NCI-H1694 (cell line): ENCODE measurements at regions not wholly inside any gene's neighbourhood (a gene's known extent, or its start where the extent isn't known, plus 50 kb on each side); places are given as distances from the start of the nearest gene placed in this dataset.

Experiments
- DNase-seq: peaks from one replicate; lab custom pipeline; 2025; lab: John Stamatoyannopoulos, UW

- no peak for DNase-seq
Observed at GRCh38 chr2:240320204-240320993, 115.1 kb upstream of the GPC1 start.

DNA sequence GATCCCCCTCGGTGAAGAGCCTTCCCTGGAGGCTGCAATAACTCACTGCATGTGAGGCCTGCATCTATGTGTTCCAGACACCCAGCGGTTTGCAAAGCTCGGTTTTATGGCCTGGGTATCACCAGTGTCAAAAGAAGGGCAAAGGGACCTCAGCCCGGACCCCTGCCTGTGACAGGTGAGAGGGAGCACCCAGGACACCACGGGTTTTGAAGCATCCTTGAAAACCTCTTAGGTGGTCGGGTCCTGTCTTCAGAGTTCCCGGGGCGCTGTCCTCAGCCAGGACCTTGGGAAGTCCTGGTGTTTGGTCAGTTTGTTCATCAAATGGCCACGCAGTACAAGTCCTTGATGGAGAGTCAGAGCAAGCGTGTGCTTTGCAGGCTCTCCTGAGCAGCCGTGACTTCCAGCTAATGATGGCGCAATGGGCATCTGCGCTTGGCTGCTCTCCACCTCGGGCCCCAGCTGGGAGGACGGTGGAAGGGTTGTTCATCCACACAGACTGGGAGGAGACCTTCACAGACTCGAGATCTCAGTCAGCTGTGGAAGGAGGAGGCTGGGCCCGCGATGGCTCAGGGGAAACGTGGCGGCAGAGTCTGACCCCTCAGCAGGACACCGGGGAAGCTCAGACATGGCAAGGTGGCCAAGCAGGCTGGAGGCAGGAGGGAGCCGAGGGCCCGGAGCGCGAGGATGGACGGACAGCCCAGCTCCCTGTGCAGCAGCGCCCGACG, 113.1 kb upstream of the GPC1 start:
- no peak for DNase-seq

GRCh38 chr2:240322991-240323390, 112.5 kb upstream of the GPC1 start:
- DNase-seq = no peak

GRCh38 chr2:240323601-240324291, 111.7 kb upstream of the GPC1 start:
- DNase-seq = no peak

- DNase-seq = peak; percentile 23
Observed at GRCh38 chr2:240324312-240325015, 111.0 kb upstream of the GPC1 start.

DNA sequence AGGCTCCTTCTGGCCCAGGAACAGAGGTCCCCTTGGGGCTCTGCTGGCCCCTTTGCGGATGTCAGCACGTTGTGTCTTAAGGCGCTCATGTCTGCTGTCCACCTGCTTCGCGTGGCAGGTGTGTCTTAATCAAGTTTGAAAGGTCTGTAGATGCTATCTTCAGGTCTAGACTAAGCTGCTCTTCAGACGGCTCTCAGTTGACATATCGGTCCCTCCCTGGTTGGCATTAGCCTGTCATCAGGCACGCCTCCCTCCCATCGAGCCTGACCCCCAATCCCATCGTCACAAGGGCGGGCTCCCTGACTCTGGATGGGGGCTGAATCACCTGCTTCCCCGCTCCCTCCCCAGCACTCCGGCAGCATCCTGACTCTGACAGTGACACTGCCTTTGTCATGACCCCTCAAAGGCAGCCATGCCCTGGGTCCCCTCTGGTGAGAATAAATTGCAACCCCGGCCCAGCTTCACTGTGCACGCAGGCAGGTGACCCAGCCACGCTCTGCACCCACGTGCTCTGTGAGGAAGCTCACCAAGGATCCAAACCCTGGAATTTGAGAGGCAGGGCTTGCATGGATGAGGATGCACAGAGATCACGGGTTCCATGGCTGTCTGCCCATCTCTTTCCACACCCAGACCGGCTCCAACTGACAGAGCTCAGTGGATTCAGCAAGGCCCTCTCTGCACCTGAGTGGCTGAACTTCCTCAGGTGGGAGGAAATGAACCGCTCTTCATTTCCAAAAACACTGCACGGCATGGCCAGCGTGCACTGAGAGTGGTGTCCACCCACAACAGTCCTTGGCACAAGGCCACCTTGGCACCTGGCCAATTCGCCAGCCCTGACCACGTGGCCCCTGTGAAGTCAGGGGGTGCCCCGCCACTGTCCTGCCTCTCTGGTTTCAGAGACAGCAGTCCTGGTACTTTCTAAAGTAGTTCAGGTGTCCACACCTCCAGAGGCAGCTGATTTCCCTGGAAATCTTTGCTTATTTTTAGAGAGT, 110.2 kb upstream of the GPC1 start:
- DNase-seq = no peak

- no peak for DNase-seq
Observed at GRCh38 chr2:240326246-240326645, 109.2 kb upstream of the GPC1 start.

GRCh38 chr2:240326886-240327285, 108.6 kb upstream of the GPC1 start:
- DNase-seq = no peak

DNA sequence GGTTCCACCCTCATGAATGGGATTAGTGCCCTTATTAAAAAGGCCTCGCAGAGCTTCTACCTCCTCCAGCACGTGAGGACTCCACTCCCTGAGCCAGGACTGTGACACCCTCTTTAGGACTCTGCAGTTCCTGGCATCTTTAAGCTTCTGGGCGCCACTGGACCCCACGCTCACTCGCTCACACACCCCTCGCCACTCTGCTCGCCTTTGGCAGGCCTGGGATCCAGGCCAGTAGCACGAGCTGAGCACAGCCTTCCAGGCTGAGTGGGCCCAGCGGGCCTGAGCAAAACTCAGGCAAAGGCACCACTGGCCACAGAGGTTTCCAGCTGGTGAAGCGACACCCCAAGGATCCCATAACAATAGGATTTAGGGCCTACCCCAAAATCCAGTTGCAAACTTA, 107.9 kb upstream of the GPC1 start:
- DNase-seq = no peak

GRCh38 chr2:240328526-240328925, 106.9 kb upstream of the GPC1 start:
- DNase-seq = no peak

GRCh38 chr2:240329116-240329665, 106.3 kb upstream of the GPC1 start:
- no peak for DNase-seq

DNA sequence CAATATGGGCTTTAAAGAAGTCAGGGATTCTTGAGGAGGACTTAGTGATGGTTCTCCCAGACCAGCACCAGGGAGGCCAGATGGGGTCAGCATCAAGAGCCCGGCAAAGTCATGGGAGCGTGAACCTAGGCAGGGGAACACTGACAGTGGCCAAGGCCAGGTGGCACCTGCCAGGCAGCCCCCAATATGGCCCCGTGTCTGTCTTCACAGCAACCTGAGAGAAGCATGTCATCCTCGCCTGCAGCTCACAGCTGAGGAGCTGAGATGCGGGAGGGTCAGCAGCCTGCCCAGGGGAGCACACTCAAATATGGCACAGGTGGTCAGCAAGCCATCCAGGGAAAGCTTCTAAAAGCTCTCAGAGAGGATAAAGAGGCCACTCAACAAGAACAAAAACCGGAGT, 105.7 kb upstream of the GPC1 start:
- DNase-seq = no peak

GRCh38 chr2:240333985-240334384, 101.5 kb upstream of the GPC1 start:
- no peak for DNase-seq

DNA sequence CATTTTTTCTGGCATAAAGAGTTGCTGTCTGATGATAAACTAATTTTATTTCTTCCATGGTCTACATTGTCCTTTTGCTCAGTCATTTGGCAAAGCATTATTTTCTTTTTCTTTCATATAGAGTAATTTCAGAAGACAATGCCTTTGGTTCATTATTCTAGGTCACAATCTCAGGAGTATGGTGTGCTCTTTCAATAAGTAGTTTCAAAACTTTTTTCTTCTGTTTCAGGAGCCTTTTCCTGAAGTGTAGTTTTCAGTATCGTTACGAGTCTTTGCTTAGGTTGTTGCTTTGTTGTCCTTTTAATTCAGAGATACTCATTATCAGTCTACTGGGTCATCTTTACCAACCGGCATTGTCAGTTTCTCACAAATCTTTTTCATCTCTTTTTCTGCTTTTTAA, 100.4 kb upstream of the GPC1 start:
- DNase-seq = no peak

DNA sequence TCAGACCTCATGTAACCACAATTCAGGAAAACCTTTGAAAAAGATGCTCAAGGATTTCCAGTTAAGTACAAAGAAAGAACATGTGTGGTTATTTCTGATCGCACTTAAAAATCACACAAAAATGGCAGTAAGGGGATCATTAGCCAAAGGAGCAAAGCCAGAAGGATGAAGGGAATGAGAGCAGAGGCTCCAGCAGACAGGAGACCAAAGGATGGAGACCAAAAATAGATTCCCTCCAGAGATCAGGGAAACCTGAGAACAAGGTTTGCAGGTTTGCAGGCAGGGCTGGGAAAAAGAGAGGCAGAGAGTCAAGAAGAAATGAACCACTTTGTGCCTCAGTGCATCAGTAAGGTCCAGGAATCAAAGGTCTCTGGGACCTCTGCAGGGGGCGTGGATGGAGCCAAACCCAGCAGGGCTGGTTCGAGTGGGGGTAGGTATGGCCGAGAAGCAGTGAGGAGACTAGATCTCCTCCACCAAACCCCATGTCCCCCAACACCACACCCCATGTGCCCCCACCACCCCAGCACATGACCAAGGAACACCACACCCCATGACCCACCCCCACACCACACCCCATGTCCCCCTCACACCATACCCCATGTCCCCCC, 98.5 kb upstream of the GPC1 start:
- DNase-seq = no peak

GRCh38 chr2:240338274-240338673, 97.2 kb upstream of the GPC1 start:
- no peak for DNase-seq

- DNase-seq = no peak
Observed at GRCh38 chr2:240339411-240340360, 95.8 kb upstream of the GPC1 start.

- no peak for DNase-seq
Observed at GRCh38 chr2:240340361-240340761, 95.1 kb upstream of the GPC1 start.

- DNase-seq = no peak
Observed at GRCh38 chr2:240341064-240341463, 94.4 kb upstream of the GPC1 start.
